Endodermal cell (in vitro differentiated cells): ENCODE measurements at regions not wholly inside any gene's neighbourhood (a gene's known extent, or its start where the extent isn't known, plus 50 kb on each side); places are given as distances from the start of the nearest gene placed in this dataset.
"Not testable (repeated sequence)": the region's sequence is repeated elsewhere in the genome, so short reads cannot be mapped to it uniquely, and the experiment has no call there.

Source experiments
- DNase-seq: peaks from one replicate; pipeline ENCODE4 v3.0.0-alpha.2; 2017
- H3K27ac ChIP-seq: 2 replicates; pipeline ENCODE4 v1.5.1; 2013; ENCODE audit warnings: mild to moderate bottlenecking, low read depth, low read length, moderate library complexity
- H3K27me3 ChIP-seq: 2 replicates; pipeline ENCODE4 v1.6.1; 2013; ENCODE audit warnings: mild to moderate bottlenecking, low read length, moderate library complexity; ENCODE audit not compliant: insufficient read depth, control insufficient read depth, poor library complexity, severe bottlenecking
- H3K36me3 ChIP-seq: 2 replicates; pipeline ENCODE4 v1.7.0; 2013; ENCODE audit warnings: mild to moderate bottlenecking, low read length, moderate library complexity; ENCODE audit not compliant: control insufficient read depth, insufficient read depth
- H3K4me1 ChIP-seq: one replicate; pipeline ENCODE4 v1.7.0; 2013; ENCODE audit warnings: low read length; ENCODE audit not compliant: control insufficient read depth, insufficient read depth
- H3K4me3 ChIP-seq: 2 replicates; pipeline ENCODE4 v1.5.1; 2013; ENCODE audit warnings: mild to moderate bottlenecking, low read length, moderate library complexity
- H3K9ac ChIP-seq: 2 replicates; pipeline ENCODE4 v1.6.1; 2013; ENCODE audit warnings: mild to moderate bottlenecking, low read length, moderate library complexity; ENCODE audit not compliant: poor library complexity, severe bottlenecking; ENCODE audit errors: extremely low read depth
- H3K9me3 ChIP-seq: 2 replicates; pipeline ENCODE4 v1.6.1; 2013; ENCODE audit warnings: mild to moderate bottlenecking, low read length, moderate library complexity; ENCODE audit not compliant: control insufficient read depth
- H3K27ac Mint-ChIP-seq: 2 replicates; pipeline ENCODE4 v1.8.0; 2020; ENCODE audit warnings: mixed read lengths
- H3K27me3 Mint-ChIP-seq: 2 replicates; pipeline ENCODE4 v1.8.0; 2021; ENCODE audit warnings: mild to moderate bottlenecking, mixed read lengths; ENCODE audit not compliant: insufficient read depth
- H3K36me3 Mint-ChIP-seq: 2 replicates; pipeline ENCODE4 v1.8.0; 2020; ENCODE audit warnings: low read depth, mixed read lengths
- H3K4me1 Mint-ChIP-seq: 2 replicates; pipeline ENCODE4 v1.8.0; 2020; ENCODE audit warnings: mixed read lengths
- H3K4me3 Mint-ChIP-seq: 2 replicates; pipeline ENCODE4 v1.8.0; 2020; ENCODE audit warnings: mild to moderate bottlenecking, moderate library complexity, mixed read lengths
- H3K9me3 Mint-ChIP-seq: 2 replicates; pipeline ENCODE4 v1.8.0; 2020; ENCODE audit warnings: mild to moderate bottlenecking, mixed read lengths
- WGBS, 2 experiments: methylation state at CpG; one replicate each; pipeline versions ENCODE4 v1.1.5 to v1.1.7; 2013; ENCODE audit warnings: missing lambda C conversion rate in 2 of 2, mixed read lengths in 1 of 2; ENCODE audit not compliant: insufficient coverage in 1 of 2, insufficient read length in 1 of 2; 5-methylcytosine and 5-hydroxymethylcytosine counted together

DNA sequence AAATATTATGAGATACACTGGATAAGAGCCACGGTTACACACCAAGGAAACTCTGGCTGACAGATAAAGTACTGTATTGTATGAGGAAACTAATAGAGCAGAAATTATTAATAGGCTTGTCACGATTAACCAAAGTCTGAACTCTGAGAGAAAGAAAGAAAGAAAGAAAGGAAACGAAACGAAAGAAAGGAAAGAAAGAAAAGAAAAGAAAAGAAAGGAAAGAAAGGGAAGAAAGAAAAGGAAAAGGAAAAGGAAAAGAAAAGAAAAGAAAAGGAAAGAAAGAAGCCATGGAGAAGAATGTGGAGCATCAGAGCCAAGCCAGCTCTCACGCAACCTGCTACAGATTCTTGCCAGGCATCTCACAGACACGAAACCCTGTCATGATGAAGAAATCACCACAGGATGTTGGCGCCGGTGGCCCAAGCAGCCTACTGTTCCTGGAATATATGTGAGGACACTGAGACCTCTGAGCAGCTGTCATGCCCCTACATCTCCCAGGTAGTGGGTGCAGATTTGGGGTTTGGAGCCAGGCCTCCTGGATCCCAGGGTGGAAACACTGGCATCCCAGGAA is 187.4 kb upstream of the LRRC61 start:
- H3K27ac Mint-ChIP-seq, H3K4me1 Mint-ChIP-seq, H3K27ac ChIP-seq, H3K9me3 ChIP-seq, H3K36me3 Mint-ChIP-seq, H3K4me3 Mint-ChIP-seq, H3K36me3 ChIP-seq, H3K27me3 ChIP-seq, DNase-seq, H3K4me3 ChIP-seq, H3K4me1 ChIP-seq, H3K9ac ChIP-seq, H3K9me3 Mint-ChIP-seq: not testable (repeated sequence)
- H3K27me3 Mint-ChIP-seq, result peaks cover 10% of the 10 kb centered on the region
- WGBS, 2 experiments, result 88 to 94% methylated on average over 5 to 7 of the region's 8 CpGs

DNA sequence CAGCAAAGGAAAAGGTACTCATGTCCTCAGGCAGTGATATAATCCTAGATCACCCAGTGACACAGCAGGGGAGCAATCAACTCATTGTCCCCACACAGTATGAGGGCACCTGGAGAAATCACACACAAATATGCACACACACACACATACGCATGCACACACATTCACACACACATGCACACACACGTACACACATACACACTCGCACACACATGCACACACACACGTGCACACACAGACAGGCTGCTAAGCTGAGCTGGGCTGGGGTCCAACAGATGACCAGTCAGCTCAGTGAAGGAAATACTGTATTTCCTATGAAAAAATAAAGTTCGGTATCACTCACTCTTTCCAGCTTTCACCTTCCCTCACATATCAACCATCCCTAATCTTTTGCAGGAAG is 183.3 kb upstream of the LRRC61 start:
- H3K36me3 Mint-ChIP-seq, H3K27me3 ChIP-seq, H3K4me1 Mint-ChIP-seq, H3K27ac Mint-ChIP-seq, H3K4me3 Mint-ChIP-seq, H3K9me3 Mint-ChIP-seq, H3K36me3 ChIP-seq, H3K9me3 ChIP-seq, H3K9ac ChIP-seq, H3K4me1 ChIP-seq, H3K4me3 ChIP-seq, H3K27me3 Mint-ChIP-seq, H3K27ac ChIP-seq, DNase-seq: not testable (repeated sequence)
- 94 to 100% methylated on average over 2 to 5 of the region's 5 CpGs for WGBS, 2 experiments

DNA sequence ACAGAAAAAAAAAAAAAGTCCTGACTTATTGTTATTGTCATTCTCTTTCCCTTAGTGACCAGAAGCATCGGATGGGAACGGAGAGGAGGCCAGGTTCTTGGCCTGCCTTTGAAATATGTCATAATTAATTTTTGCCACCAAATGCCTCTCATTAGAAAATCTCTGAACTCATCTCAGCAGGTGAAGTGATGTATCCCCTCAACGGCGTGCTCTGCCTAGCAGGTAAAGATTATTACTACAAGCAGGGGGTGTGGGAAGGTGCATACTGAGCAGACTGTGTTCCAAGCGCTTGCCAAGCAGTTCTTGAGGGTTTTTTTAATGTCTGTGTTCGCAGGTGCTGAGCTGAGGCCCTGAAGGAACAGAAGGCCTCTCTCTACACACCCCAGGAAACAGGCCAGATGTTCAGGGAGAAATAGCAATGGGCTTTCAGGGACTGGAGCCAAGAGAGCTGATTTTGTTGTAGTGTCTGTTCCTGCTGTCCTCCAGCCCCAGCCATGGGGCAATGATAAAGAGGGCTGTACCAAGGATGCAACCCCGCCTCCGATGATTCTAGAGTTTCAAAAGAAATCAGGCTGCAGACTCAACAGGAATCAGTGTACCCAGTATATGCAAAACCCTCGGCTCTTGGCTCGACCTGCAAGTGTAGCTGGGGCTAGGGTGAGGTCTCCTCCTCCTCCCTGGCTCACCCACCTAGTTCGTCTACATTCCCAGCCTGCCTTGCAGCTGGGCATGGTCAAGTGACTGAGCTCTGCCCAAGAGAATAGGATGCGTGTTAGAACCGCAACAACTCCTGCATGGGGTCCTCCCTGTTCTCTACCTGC is 181.4 kb upstream of the LRRC61 start:
- H3K9me3 ChIP-seq, H3K4me1 ChIP-seq, H3K27me3 ChIP-seq, H3K27ac Mint-ChIP-seq, H3K27me3 Mint-ChIP-seq, H3K4me1 Mint-ChIP-seq, H3K9me3 Mint-ChIP-seq, H3K9ac ChIP-seq, H3K36me3 ChIP-seq, H3K27ac ChIP-seq, DNase-seq, H3K36me3 Mint-ChIP-seq, H3K4me3 ChIP-seq, H3K4me3 Mint-ChIP-seq: not testable (repeated sequence)
- whole genome bisulfite sequencing, 2 experiments, result 80 to 86% methylated on average over 1 to 9 of the region's 13 CpGs

DNA sequence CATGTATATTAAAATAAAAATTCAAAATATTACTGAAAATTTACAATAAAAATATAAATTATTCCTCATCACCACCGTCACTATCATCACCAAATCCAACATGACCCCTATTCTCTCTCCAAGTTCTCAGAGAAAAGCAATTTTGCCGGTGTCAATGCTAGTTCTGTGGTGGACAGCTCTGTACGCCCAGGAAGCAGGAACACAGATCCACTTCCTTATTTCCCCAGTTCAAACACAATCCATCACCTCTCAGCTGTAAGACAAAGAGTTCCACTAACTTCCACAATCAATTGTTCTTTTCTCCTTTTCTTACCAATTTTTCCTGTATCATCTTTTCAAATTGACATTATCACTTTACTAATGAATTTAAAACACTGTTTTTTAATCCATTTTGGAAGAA is 177.0 kb upstream of the LRRC61 start:
- not testable (repeated sequence) for H3K9me3 Mint-ChIP-seq, H3K4me1 ChIP-seq, DNase-seq, H3K27me3 Mint-ChIP-seq, H3K36me3 ChIP-seq, H3K27ac ChIP-seq, H3K27me3 ChIP-seq, H3K36me3 Mint-ChIP-seq, H3K4me3 ChIP-seq, H3K4me3 Mint-ChIP-seq, H3K9me3 ChIP-seq, H3K4me1 Mint-ChIP-seq, H3K9ac ChIP-seq, H3K27ac Mint-ChIP-seq
- 89% methylated on average over 2 of the region's 3 CpGs; no CpG with 5 or more reads in 1 of the 2 experiments for WGBS, 2 experiments

DNA sequence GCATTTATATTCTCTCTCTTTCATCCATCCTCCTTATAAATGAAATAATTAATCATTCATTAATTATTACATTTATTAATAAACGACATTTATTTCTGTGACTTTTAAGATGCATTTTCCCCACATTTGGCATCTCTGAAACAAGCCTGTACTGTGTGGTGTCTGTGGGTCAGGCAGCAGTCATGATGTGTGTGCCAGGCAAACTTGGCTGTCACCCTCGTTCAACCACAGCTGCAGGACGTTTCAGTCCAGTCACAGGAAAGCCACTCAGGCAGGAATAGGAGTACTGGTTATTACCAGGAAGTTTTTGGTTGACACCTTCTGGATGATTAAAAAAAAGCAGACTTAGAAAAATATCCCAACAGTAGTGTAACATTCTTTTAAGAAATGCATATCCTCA is 175.6 kb upstream of the LRRC61 start:
- H3K27ac Mint-ChIP-seq, result not testable (repeated sequence)

DNA sequence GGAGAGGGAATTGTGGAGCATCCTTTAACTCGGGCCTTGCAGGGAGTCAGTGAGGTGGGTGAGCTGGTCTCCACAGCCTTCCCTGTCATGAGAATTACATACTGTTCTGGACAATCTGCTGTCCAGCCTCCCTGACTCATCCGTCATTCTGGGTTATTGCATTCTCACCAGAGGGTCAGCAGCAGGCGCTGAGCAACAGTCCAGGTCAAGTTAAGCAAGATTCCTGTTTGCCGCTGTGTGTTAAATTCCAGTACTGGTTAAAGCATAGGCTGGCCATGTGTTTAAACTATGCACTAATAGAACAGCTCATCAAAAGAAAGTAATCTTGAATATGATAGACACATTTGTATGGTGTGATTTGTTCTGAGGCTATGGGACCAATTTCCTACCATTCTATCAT is 167.1 kb upstream of the LRRC61 start:
- not testable (repeated sequence) for H3K4me1 Mint-ChIP-seq, H3K36me3 ChIP-seq, H3K4me3 Mint-ChIP-seq, H3K27ac ChIP-seq, DNase-seq, H3K9me3 Mint-ChIP-seq, H3K9ac ChIP-seq, H3K4me3 ChIP-seq, H3K36me3 Mint-ChIP-seq, H3K27ac Mint-ChIP-seq, H3K27me3 Mint-ChIP-seq, H3K4me1 ChIP-seq, H3K27me3 ChIP-seq, H3K9me3 ChIP-seq
- WGBS, 2 experiments, result 89 to 100% methylated on average over 1 to 3 of the region's 4 CpGs

More for the DNA sequence above, 175.6 kb upstream of the LRRC61 start:
- H3K36me3 ChIP-seq, H3K36me3 Mint-ChIP-seq, H3K4me3 ChIP-seq, DNase-seq, H3K9me3 ChIP-seq, H3K27me3 Mint-ChIP-seq, H3K4me1 Mint-ChIP-seq, H3K9ac ChIP-seq, H3K9me3 Mint-ChIP-seq, H3K4me1 ChIP-seq, H3K27me3 ChIP-seq, H3K27ac ChIP-seq, H3K4me3 Mint-ChIP-seq: not testable (repeated sequence)
- WGBS, 2 experiments, result no CpG with 5 or more reads among the region's 3 CpGs

DNA sequence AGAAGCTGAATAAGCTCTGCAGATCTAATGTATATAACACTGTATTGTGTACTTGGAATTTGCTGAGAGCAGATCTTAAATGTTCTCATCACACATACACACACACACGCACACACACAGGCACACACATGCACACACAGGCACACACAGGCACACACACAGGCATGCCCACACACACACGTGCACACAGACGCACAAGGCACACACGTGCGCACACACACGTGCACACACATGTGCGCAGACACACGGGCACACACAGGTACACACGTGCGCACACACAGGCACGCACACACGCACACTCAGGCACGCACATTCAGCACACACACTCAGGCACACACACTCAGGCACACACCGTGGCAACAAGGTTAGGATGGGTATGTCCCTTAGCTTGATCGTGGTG is 164.5 kb upstream of the LRRC61 start:
- not testable (repeated sequence) for H3K4me3 Mint-ChIP-seq, H3K27ac Mint-ChIP-seq, H3K4me1 Mint-ChIP-seq

More for the DNA sequence above, 164.5 kb upstream of the LRRC61 start:
- DNase-seq, H3K36me3 ChIP-seq, H3K4me3 ChIP-seq, H3K4me1 ChIP-seq, H3K9me3 ChIP-seq, H3K27me3 Mint-ChIP-seq, H3K9me3 Mint-ChIP-seq, H3K36me3 Mint-ChIP-seq, H3K27me3 ChIP-seq, H3K27ac ChIP-seq, H3K9ac ChIP-seq: not testable (repeated sequence)
- 82 to 100% methylated on average over 1 to 15 of the region's 15 CpGs for WGBS, 2 experiments
